Progenitor cell of endocrine pancreas (in vitro differentiated cells): ENCODE measurements at regions not wholly inside any gene's neighbourhood (a gene's known extent, or its start where the extent isn't known, plus 50 kb on each side); places are given as distances from the start of the nearest gene placed in this dataset.
"Not testable (repeated sequence)": the region's sequence is repeated elsewhere in the genome, so short reads cannot be mapped to it uniquely, and the experiment has no call there.

Experiments used
- DNase-seq: peaks from one replicate; pipeline ENCODE4 v3.0.0; 2021; ENCODE audit warnings: low spot score; ENCODE audit not compliant: unreplicated experiment
- H3K27ac Mint-ChIP-seq: 2 replicates; pipeline ENCODE4 v1.8.0; 2021; ENCODE audit warnings: mild to moderate bottlenecking, moderate library complexity, mixed read lengths
- H3K27me3 Mint-ChIP-seq: 2 replicates; pipeline ENCODE4 v1.8.0; 2021; ENCODE audit warnings: mixed read lengths
- H3K36me3 Mint-ChIP-seq: 2 replicates; pipeline ENCODE4 v1.8.0; 2022; ENCODE audit warnings: mixed read lengths; ENCODE audit not compliant: insufficient read depth
- H3K4me1 Mint-ChIP-seq: 2 replicates; pipeline ENCODE4 v1.8.0; 2021; ENCODE audit warnings: low read depth, mixed read lengths
- H3K4me3 Mint-ChIP-seq: 2 replicates; pipeline ENCODE4 v1.8.0; 2021; ENCODE audit warnings: low read depth, mild to moderate bottlenecking, moderate library complexity, mixed read lengths
- H3K9me3 Mint-ChIP-seq: 2 replicates; pipeline ENCODE4 v1.8.0; 2021; ENCODE audit warnings: low read depth, mixed read lengths
- TF ChIP-seq, protein P1 (sequence below): fragments of 200-600 bp; sonication (generic); IDR thresholded peaks from one replicate; pipeline ENCODE4 v1.5.0; 2021; ENCODE audit warnings: antibody characterized with exemption, mild to moderate bottlenecking; ENCODE audit not compliant: unreplicated experiment

DNA sequence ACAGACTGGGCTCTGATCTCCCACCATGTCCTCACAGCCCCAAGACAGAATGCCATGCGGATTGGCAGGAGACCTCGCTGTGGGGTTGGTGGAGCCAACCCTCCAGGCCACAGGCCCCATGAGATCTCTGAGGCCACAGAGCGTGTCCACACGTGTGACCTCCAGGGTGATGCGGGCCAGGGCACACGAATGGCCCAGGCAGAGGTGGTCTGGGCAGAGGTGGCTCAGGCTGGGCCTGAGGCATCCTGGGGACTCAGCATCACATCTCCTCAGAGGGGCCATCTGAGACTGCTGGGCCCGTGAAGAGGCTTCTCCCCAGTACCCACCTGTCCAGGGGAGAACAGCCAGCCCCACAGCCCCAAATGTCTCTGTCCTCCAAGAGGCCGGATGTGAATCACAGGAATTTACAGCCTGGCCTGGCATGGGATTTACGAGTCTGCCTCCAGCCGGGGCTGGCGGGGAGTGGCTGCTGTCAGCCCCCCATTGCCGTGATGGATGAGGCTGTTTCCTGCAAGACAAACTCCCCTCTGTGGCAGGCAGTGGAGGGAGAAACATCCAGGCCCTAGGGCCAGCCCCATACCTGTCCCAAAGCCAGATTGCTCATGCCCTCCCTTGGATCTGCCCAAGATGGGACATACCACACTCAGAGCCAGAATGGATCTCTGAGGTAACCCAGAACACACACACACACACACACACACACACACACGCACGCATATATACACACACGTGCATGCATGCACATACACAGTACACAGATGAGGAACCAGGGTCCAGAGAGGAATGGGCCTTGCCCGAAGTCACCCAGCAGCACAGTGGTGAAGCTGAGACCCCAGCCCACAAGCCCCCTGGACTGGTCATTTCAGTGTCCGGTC lies 208.3 kb downstream of the TBC1D2B start:
- Mint-ChIP-seq H3K4me3 (no peak overlapping the region), H3K27me3 (peaks cover 9% of the 10 kb centered on the region), H3K27ac (no peak overlapping the region), H3K9me3 (no peaks in the 10 kb centered on the region), H3K36me3 (no peaks in the 10 kb centered on the region), H3K4me1 (no peaks in the 10 kb centered on the region)
- no peak for DNase-seq
- TF ChIP-seq, protein P1, sequence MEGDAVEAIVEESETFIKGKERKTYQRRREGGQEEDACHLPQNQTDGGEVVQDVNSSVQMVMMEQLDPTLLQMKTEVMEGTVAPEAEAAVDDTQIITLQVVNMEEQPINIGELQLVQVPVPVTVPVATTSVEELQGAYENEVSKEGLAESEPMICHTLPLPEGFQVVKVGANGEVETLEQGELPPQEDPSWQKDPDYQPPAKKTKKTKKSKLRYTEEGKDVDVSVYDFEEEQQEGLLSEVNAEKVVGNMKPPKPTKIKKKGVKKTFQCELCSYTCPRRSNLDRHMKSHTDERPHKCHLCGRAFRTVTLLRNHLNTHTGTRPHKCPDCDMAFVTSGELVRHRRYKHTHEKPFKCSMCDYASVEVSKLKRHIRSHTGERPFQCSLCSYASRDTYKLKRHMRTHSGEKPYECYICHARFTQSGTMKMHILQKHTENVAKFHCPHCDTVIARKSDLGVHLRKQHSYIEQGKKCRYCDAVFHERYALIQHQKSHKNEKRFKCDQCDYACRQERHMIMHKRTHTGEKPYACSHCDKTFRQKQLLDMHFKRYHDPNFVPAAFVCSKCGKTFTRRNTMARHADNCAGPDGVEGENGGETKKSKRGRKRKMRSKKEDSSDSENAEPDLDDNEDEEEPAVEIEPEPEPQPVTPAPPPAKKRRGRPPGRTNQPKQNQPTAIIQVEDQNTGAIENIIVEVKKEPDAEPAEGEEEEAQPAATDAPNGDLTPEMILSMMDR = no peak

DNA sequence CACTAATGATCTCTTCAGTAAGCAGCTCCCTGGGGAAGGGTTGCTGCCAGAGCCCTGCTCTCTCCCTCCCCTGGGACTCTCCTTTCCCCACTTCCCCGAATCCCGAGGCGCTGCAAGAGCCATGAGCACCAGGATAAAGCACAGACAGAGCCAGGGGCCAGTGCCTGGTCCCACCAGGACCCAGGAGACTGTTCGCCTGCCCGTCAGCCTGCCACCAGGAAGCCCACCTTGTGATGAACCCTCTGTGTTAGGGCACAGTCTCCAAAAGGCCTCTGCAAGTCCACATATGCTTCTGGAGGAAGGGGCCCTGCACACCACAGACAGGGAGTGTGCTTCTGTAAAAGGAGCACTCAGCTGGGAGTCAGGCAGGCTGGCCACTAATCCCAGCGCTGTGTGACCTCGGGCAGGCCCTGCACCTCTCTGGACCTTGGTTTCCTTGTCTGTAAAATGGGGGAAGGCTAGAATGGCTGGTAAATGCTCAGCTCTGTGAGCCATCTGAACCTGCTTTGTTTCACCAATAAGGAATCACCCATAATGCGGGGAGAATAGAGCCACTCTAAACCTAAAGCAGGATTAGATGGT lies 209.4 kb downstream of the TBC1D2B start:
- H3K36me3 Mint-ChIP-seq, H3K4me1 Mint-ChIP-seq, DNase-seq, H3K4me3 Mint-ChIP-seq, H3K27ac Mint-ChIP-seq, H3K9me3 Mint-ChIP-seq: not testable (repeated sequence)
- peaks cover 20% of the 10 kb centered on the region for H3K27me3 Mint-ChIP-seq

DNA sequence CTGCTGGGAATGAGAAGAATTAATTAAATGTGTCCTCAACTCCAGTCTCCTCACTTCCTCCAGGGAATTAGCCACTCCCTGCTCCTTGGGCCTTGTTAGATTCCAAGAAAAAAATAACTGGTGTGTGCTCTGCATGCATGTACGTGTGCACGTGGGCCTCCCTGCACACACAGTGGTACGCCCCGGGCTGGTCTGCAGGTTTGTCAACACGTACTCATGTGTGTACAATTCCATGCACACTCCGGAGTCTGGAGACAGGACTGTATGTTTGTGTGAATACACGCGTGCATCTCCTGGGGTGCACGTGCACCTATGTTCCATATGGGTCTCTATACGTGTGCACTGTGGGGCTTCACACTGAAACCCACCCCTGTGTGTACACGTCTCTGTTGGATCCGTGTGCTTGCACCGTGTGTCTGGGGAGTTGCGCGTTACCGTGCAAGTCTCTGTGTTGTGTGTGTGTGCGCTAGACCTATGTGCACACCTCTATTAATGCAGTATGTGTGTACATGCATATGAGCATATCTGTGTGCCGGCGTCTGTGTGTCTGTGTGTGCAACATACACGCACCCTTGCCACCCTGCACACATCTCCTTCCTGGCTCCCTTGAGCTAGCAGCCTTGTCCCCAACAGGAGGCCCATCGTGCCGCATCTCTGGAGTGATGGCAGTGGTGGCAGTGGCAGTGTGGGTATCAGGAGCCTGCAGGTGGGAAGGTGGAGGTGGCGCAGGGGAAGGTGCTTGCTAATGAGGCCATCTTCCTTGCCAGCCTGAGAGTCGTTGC lies 210.1 kb downstream of the TBC1D2B start:
- Mint-ChIP-seq H3K36me3 (no peaks in the 10 kb centered on the region), H3K4me3 (no peak overlapping the region), H3K4me1 (peaks cover 1% of the 10 kb centered on the region), H3K27ac (no peak overlapping the region), H3K9me3 (no peaks in the 10 kb centered on the region), H3K27me3 (peaks cover 22% of the 10 kb centered on the region)
- TF ChIP-seq, protein P1 = no peak
- DNase-seq = no peak

DNA sequence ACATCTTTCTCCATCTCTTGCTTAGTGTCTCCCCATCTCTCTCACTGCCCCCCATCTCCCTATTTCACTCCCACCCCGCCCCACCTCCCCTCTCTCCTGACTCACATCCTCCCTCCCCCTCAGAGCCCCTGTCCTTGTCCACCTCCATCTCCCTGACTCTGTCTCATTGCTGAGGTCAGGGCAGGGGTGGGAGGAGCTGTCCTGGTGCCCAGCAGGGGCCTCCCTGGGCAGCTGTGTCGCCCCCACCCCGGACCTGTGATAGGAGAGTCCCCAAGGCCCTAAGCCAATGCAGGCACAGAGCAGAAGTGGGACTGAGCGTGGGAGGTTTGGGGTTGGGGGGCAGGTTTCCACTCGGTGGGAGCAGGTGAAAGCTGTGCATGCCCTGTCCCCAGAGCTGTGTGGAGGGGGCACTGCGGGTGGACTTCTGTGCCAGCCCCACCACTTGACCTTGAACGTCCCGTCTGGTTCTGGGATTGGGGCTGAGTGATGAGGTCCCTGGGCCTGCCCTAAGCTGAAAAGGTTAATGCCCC lies 210.8 kb downstream of the TBC1D2B start:
- H3K4me3 Mint-ChIP-seq = no peak overlapping the region
- peaks cover 22% of the 10 kb centered on the region for H3K27me3 Mint-ChIP-seq
- H3K4me1 Mint-ChIP-seq = peaks cover 1% of the 10 kb centered on the region
- H3K36me3 Mint-ChIP-seq = no peaks in the 10 kb centered on the region
- H3K27ac Mint-ChIP-seq = no peak overlapping the region
- no peaks in the 10 kb centered on the region for H3K9me3 Mint-ChIP-seq
- no peak for DNase-seq
- TF ChIP-seq, protein P1 = no peak

DNA sequence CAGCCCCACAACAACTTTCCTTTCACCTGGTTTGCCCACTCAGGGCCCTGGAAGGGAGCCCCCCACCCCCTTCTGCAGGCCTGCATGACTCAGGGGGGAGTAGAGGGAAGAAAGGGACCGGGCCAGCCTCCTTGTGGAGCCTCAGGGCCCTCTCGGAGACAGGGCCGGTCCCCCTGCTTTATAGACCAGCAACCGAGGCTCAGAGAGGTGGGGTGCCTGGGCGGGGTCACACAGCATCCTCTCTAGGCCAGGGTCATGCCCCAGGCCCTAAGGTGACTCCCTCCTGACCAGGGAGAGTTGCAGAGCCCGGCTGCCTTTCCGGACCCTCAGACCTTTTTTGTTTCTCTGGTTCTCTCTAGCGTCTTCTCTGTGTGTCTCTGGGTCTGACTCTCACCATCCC lies 211.3 kb downstream of the TBC1D2B start:
- TF ChIP-seq, protein P1 = no peak
- DNase-seq = no peak
- Mint-ChIP-seq H3K36me3 (no peaks in the 10 kb centered on the region), H3K9me3 (no peaks in the 10 kb centered on the region), H3K27ac (no peak overlapping the region), H3K27me3 (peaks cover 17% of the 10 kb centered on the region), H3K4me1 (peaks cover 1% of the 10 kb centered on the region), H3K4me3 (no peak overlapping the region)
